ENCODE measurements at regions not wholly inside any gene's neighbourhood (a gene's known extent, or its start where the extent isn't known, plus 50 kb on each side); places are given as distances from the start of the nearest gene placed in this dataset.

DNA sequence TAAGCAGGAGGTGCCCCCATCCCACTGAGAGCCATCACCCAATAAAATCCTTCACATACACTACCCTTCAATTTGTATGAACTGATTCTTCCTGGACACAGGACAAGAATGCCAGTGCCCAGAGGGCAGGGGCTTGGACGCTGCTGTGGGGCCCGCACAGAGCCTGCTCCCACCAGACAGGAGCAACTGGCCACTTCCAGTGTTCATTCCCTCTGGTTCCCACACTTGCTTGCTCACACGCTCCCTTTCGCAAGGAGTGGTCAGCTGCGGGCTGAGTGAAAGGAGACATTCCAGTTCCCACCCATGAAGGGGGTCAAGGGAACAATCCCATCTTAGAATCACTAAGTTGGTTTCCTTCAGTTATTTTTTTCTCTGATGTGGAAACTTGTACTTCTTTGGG, 314.5 kb upstream of the ACO1 start:
- Histone ChIP-seq H3K27me3 (ENCODE audit: control insufficient read depth in 2 of 2, insufficient read depth in 2 of 2, low read length in 2 of 2) (no peaks in the 10 kb centered on the region), H3K4me1 (replicated peaks in 1 of 2; ENCODE audit: control insufficient read depth in 2 of 2, insufficient read depth in 2 of 2, low read length in 2 of 2) (no peaks in the 10 kb centered on the region), H3K4me2 (ENCODE audit: insufficient read depth, low read length) (no peak overlapping the region), H3K36me3 (ENCODE audit: control insufficient read depth, insufficient read depth, low read length) (no peaks in the 10 kb centered on the region), H3K9ac (ENCODE audit: insufficient read depth in 1 of 2, low read depth in 2 of 2, low read length in 2 of 2) (no peak overlapping the region), H3K9me3 (replicated peaks; ENCODE audit: control insufficient read depth, insufficient read depth, low read depth, low read length) (no peaks in the 10 kb centered on the region), H3K9me1 (ENCODE audit: control insufficient read depth, insufficient read depth, low read length) (no peaks in the 10 kb centered on the region), H4K20me1 (replicated peaks; ENCODE audit: control insufficient read depth, insufficient read depth, low read length) (no peaks in the 10 kb centered on the region), H3K79me2 (ENCODE audit: control insufficient read depth, insufficient read depth, low read length) (no peaks in the 10 kb centered on the region), H3K27ac (ENCODE audit: extremely low read depth, low read depth, low read length) (no peak overlapping the region), H2AFZ (ENCODE audit: low read depth, low read length) (no peak overlapping the region), H3K4me3 (no peak overlapping the region)
- ChIA-PET POLR2A (no interaction called here), CTCF (ENCODE audit: low intra/inter-chr PET ratio) (no interaction called here)
- WGBS (ENCODE audit: insufficient coverage, low coverage, missing lambda C conversion rate) = no CpG with 5 or more reads among the region's 5 CpGs
- TF ChIP-seq HDAC8 (tag; IDR thresholded peaks at IDR 0.05) = no peak
- TF ChIP-seq DLX4 (CRISPR knock-in tag; IDR thresholded peaks at IDR 0.05) = no peak
- TF ChIP-seq RFX1 (IDR thresholded peaks at IDR 0.05) = no peak
- TF ChIP-seq ARID3B (CRISPR knock-in tag; IDR thresholded peaks at IDR 0.05; ENCODE audit: borderline replicate concordance) = no peak
- no peak for TF ChIP-seq TCF15 (CRISPR knock-in tag; IDR thresholded peaks at IDR 0.05)
- TF ChIP-seq, protein P1, sequence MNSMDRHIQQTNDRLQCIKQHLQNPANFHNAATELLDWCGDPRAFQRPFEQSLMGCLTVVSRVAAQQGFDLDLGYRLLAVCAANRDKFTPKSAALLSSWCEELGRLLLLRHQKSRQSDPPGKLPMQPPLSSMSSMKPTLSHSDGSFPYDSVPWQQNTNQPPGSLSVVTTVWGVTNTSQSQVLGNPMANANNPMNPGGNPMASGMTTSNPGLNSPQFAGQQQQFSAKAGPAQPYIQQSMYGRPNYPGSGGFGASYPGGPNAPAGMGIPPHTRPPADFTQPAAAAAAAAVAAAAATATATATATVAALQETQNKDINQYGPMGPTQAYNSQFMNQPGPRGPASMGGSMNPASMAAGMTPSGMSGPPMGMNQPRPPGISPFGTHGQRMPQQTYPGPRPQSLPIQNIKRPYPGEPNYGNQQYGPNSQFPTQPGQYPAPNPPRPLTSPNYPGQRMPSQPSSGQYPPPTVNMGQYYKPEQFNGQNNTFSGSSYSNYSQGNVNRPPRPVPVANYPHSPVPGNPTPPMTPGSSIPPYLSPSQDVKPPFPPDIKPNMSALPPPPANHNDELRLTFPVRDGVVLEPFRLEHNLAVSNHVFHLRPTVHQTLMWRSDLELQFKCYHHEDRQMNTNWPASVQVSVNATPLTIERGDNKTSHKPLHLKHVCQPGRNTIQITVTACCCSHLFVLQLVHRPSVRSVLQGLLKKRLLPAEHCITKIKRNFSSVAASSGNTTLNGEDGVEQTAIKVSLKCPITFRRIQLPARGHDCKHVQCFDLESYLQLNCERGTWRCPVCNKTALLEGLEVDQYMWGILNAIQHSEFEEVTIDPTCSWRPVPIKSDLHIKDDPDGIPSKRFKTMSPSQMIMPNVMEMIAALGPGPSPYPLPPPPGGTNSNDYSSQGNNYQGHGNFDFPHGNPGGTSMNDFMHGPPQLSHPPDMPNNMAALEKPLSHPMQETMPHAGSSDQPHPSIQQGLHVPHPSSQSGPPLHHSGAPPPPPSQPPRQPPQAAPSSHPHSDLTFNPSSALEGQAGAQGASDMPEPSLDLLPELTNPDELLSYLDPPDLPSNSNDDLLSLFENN (IDR thresholded peaks at IDR 0.05; ENCODE audit: low read depth in 2 of 2, low read length in 2 of 2) = no peak
- TF ChIP-seq RCOR1 (IDR thresholded peaks at IDR 0.05; ENCODE audit: borderline replicate concordance in 1 of 2, low read depth in 2 of 2, low read length in 2 of 2) = no peak
- no peak for TF ChIP-seq PYGO2 (tag; IDR thresholded peaks at IDR 0.05)
- intact Hi-C loops (cut with micrococcal nuclease) (no loop called here), in situ Hi-C loops (cut with MboI) (no loop called here)
- DNase-seq (ENCODE audit: extremely low read depth in 1 of 4, low spot score in 3 of 4) (no peak), FAIRE-seq (no peak), ATAC-seq (no peak)
- no TSS peak for BruUV-seq (replicated peaks)

All from K562 (cell line).